ENCODE measurements at regions not wholly inside any gene's neighbourhood (a gene's known extent, or its start where the extent isn't known, plus 50 kb on each side); places are given as distances from the start of the nearest gene placed in this dataset.

DNA sequence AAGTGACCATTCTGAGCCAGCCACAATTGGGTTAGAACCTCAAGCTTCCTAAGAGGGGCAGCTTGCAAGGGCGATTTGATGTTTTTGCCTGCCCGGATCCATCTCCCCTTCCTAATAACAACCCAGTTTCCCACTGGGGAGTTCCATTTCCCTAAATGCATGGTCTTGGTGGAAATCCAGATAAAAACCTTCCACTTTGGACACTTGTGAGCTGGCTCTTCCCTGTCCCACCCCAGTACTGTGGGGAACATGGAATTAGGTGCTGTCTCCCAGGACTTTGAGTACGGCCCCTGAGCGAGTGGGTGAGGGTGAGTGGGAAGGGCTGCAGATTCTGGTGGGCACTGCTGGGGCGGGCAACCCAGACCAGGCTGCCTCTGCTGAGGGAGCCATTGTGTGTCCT is 122.3 kb downstream of the DDX1 start:
- no peak overlapping the region for H3K27ac ChIP-seq
- no peak for TF ChIP-seq ZFX (IDR thresholded peaks at IDR 0.05; ENCODE audit: borderline replicate concordance)
- TF ChIP-seq, protein P1, sequence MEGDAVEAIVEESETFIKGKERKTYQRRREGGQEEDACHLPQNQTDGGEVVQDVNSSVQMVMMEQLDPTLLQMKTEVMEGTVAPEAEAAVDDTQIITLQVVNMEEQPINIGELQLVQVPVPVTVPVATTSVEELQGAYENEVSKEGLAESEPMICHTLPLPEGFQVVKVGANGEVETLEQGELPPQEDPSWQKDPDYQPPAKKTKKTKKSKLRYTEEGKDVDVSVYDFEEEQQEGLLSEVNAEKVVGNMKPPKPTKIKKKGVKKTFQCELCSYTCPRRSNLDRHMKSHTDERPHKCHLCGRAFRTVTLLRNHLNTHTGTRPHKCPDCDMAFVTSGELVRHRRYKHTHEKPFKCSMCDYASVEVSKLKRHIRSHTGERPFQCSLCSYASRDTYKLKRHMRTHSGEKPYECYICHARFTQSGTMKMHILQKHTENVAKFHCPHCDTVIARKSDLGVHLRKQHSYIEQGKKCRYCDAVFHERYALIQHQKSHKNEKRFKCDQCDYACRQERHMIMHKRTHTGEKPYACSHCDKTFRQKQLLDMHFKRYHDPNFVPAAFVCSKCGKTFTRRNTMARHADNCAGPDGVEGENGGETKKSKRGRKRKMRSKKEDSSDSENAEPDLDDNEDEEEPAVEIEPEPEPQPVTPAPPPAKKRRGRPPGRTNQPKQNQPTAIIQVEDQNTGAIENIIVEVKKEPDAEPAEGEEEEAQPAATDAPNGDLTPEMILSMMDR (IDR thresholded peaks at IDR 0.05): no peak

DNA sequence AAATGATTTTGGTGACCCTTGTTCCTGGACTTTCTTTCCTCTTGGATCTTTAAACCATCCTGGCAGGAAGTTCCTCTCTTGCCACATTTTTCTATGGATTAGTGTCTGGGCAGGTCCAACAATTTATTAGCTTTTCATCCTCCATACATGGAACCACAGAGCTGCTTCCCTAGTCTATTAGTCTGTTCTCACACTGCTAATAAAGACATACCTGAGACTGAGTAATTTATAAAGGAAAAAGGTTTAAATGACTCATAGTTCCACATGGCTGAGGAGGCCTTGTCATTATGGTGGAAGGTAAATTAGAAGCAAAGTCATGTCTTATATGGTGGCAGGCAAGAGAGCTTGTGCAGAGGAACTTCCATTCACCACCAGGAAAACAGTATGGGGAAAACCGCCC is 122.9 kb downstream of the DDX1 start:
- no peak for TF ChIP-seq ZFX (IDR thresholded peaks at IDR 0.05; ENCODE audit: borderline replicate concordance)
- TF ChIP-seq, protein P1 (IDR thresholded peaks at IDR 0.05): no peak
- no peak overlapping the region for H3K27ac ChIP-seq

DNA sequence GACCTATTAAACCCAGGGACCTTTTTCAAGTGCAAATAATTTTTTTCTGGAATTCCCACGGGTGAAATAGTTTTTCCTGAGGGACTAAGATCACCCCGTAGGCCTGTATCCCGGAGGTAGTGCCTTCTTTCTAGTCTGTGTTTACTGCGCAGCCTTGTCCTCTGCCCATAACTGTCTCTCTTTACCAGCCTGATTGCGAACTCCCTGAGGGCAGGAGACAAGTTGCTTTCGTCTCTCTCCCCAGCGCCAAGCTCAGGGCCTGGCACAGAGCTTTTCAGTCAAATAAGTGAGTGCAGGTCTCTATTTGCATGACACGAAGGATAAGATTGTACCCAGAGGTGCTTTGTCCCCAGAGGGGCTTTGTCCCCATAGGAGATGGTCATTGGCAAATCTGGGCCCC is 123.9 kb downstream of the DDX1 start:
- no peak for TF ChIP-seq ZFX (IDR thresholded peaks at IDR 0.05; ENCODE audit: borderline replicate concordance)
- TF ChIP-seq, protein P1 (IDR thresholded peaks at IDR 0.05): no peak
- no peak overlapping the region for H3K27ac ChIP-seq

DNA sequence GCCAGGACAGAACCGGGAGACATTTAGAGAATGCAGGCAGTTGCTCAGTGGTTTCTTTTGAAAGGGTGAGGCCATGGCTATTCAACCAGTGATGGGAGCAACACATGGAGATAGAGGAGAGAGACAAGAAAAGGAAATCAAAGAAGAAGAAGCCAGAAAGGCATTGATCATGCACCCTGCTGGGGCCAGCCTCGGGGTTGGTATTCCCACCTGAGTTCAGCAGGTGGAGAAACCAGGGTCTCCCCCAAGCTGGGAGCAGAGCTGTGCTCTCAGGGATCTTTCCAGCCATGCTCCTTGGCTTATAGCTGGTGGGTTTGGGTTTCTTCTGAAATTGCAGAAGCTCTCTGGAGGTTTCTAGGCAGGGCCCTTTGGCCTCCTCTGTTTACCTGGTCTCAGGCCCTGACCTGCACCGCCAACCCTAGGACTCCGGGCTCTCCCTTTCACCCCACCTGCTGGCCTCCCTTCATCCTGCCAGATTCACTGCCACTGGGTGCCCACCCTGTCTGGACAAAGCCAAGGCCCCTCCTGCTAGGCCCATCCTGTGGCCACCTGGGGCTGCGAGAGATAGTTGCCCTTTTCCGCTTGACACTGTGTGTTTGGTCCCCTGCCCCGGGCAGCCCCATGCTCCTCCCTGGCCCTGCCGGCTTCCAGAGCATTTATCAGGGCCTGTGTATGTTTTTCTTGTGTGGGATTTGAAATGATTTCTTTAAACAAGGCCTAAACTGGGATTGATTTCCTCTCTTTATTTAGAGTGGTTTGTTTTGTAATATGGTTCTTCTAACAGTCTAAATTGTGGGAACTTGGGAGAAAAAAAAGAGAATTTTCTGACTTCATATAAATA is 126.7 kb downstream of the DDX1 start:
- no peak overlapping the region for H3K27ac ChIP-seq
- TF ChIP-seq ZFX (IDR thresholded peaks at IDR 0.05; ENCODE audit: borderline replicate concordance): no peak
- TF ChIP-seq, protein P1 (IDR thresholded peaks at IDR 0.05): no peak

- TF ChIP-seq ZFX (IDR thresholded peaks at IDR 0.05; ENCODE audit: borderline replicate concordance): no peak
- TF ChIP-seq, protein P1 (IDR thresholded peaks at IDR 0.05): no peak
- no peak overlapping the region for H3K27ac ChIP-seq
Measured at GRCh38 chr2:15718944-15719323, 127.3 kb downstream of the DDX1 start.

GRCh38 chr2:15719566-15720313 is 128.1 kb downstream of the DDX1 start:
- no peak overlapping the region for H3K27ac ChIP-seq
- TF ChIP-seq ZFX (IDR thresholded peaks at IDR 0.05; ENCODE audit: borderline replicate concordance): no peak
- TF ChIP-seq, protein P1 (IDR thresholded peaks at IDR 0.05): no peak

Data from 22Rv1 (cell line).